Astrocyte (in vitro differentiated cells and primary cell): ENCODE measurements at regions not wholly inside any gene's neighbourhood (a gene's known extent, or its start where the extent isn't known, plus 50 kb on each side); places are given as distances from the start of the nearest gene placed in this dataset.

Experiments
- DNase-seq: peaks from one replicate; pipeline ENCODE4 v3.0.0-alpha.2; 2010; ENCODE audit warnings: low read depth
- FAIRE-seq: peaks from 2 replicates; lab custom pipeline; 2011; peaks lifted over from hg19 to GRCh38; lab: Jason Lieb, UNC
- H2AFZ ChIP-seq: 2 replicates; pipeline ENCODE4 v1.6.0; 2012; ENCODE audit warnings: low read depth, low read length, inconsistent platforms
- H3K27ac ChIP-seq: 2 replicates; pipeline ENCODE4 v1.5.1; 2011; ENCODE audit warnings: low read depth, low read length, inconsistent platforms
- H3K27me3 ChIP-seq: 2 replicates; pipeline ENCODE4 v1.6.0; 2011; ENCODE audit warnings: low read length, inconsistent platforms; ENCODE audit not compliant: insufficient read depth
- H3K36me3 ChIP-seq: 2 replicates; pipeline ENCODE4 v1.5.1; 2011; ENCODE audit warnings: low read length, inconsistent platforms; ENCODE audit not compliant: insufficient read depth
- H3K4me1 ChIP-seq: 2 replicates; pipeline ENCODE4 v1.5.1; 2011; ENCODE audit warnings: low read length, inconsistent platforms; ENCODE audit not compliant: insufficient read depth
- H3K4me2 ChIP-seq: 2 replicates; pipeline ENCODE4 v1.6.0; 2012; ENCODE audit warnings: low read length, inconsistent platforms
- H3K4me3 ChIP-seq: 2 replicates; pipeline ENCODE4 v1.5.1; 2011; ENCODE audit warnings: low read depth, mild to moderate bottlenecking, low read length, inconsistent platforms; ENCODE audit not compliant: insufficient read depth
- H3K79me2 ChIP-seq: 2 replicates; pipeline ENCODE4 v1.6.0; 2012; ENCODE audit warnings: mild to moderate bottlenecking, low read length, inconsistent platforms; ENCODE audit not compliant: insufficient read depth
- H3K9ac ChIP-seq: 2 replicates; pipeline ENCODE4 v1.6.0; 2012; ENCODE audit warnings: mild to moderate bottlenecking, low read length, inconsistent platforms
- H3K9me3 ChIP-seq: 2 replicates; pipeline ENCODE4 v1.5.1; 2012; ENCODE audit warnings: low read depth, mild to moderate bottlenecking, low read length, inconsistent platforms; ENCODE audit not compliant: insufficient read depth
- H4K20me1 ChIP-seq: 2 replicates; pipeline ENCODE4 v1.6.0; 2012; ENCODE audit warnings: low read length, inconsistent platforms; ENCODE audit not compliant: insufficient read depth
- H3K27ac Mint-ChIP-seq: one replicate; pipeline ENCODE4 v1.8.0; 2021; ENCODE audit warnings: mild to moderate bottlenecking, mixed read lengths; ENCODE audit not compliant: unreplicated experiment
- H3K27me3 Mint-ChIP-seq: one replicate; pipeline ENCODE4 v1.8.0; 2021; ENCODE audit warnings: low read depth, mixed read lengths; ENCODE audit not compliant: unreplicated experiment
- H3K36me3 Mint-ChIP-seq: one replicate; pipeline ENCODE4 v1.8.0; 2021; ENCODE audit warnings: low read depth, mixed read lengths; ENCODE audit not compliant: unreplicated experiment
- H3K4me1 Mint-ChIP-seq: one replicate; pipeline ENCODE4 v1.8.0; 2021; ENCODE audit warnings: low read depth, mixed read lengths; ENCODE audit not compliant: unreplicated experiment
- H3K4me3 Mint-ChIP-seq: one replicate; pipeline ENCODE4 v1.8.0; 2021; ENCODE audit warnings: mild to moderate bottlenecking, moderate library complexity, mixed read lengths; ENCODE audit not compliant: unreplicated experiment
- H3K9me3 Mint-ChIP-seq: one replicate; pipeline ENCODE4 v1.8.0; 2021; ENCODE audit warnings: mild to moderate bottlenecking, mixed read lengths; ENCODE audit not compliant: unreplicated experiment
- EZH2 ChIP-seq: IDR thresholded peaks from 2 replicates; pipeline ENCODE4 v1.6.1; 2012; ENCODE audit warnings: mild to moderate bottlenecking, low read length, inconsistent platforms; ENCODE audit not compliant: insufficient read depth
- TF ChIP-seq, protein P1 (sequence below): IDR thresholded peaks from 2 replicates; pipeline ENCODE4 v1.5.1; 2011; ENCODE audit warnings: low read depth, mild to moderate bottlenecking, inconsistent platforms, low read length, moderate library complexity; ENCODE audit not compliant: insufficient read depth

DNA sequence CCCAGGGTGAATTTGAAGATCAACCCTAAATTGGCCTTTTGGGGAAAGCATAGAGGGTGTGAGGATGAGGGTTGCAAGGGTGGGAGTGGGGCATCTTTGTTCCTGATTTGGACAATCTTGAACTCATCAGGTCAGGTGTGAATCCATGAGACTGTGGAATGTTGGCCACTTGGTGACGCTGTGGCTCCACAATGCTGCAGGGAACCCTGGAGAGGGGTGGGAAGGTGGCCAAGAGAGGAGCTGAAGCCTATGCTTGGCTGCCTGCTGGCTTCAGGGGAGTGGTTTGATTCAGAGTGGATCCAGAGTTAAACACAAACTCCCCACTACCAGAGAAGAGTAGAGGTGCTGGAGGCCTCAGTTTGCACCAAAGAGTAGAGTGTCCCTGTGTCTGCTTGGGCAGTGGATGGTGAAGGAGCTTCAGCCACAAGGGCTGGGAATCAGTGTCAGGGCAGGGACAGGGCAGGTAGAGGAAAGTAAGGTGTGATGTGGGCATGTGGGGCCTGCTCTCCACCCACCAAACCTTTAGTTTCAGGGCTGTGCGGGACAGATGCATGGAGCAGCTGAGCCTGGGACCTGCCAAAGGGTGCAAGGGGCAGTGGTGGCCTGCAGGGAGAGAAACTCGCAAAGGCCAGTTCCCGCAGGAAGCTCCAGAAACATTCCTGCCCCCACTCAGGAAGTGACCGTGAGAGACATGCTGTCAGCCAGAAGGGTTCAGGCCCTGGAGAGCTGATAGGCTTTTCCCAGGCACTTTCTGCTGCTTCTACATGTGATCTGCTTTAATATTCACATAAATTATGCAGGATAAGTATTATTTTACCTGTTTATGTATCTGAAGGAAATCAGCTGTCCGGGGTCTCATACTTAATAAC is 81.0 kb upstream of the PRSS58 start:
- Mint-ChIP-seq H3K36me3 (no peaks in the 10 kb centered on the region), H3K4me1 (peaks cover 3% of the 10 kb centered on the region), H3K27ac (peak overlapping the region; percentile 69), H3K9me3 (no peaks in the 10 kb centered on the region), H3K27me3 (peaks cover 4% of the 10 kb centered on the region), H3K4me3 (no peak overlapping the region)
- FAIRE-seq: no peak
- Histone ChIP-seq H3K79me2 (no peaks in the 10 kb centered on the region), H3K27ac (no peak overlapping the region), H3K4me1 (no peaks in the 10 kb centered on the region), H3K9ac (no peak overlapping the region), H3K4me3 (no peak overlapping the region), H3K4me2 (no peak overlapping the region), H3K9me3 (no peaks in the 10 kb centered on the region), H4K20me1 (no peaks in the 10 kb centered on the region), H3K27me3 (no peaks in the 10 kb centered on the region), H3K36me3 (no peaks in the 10 kb centered on the region), H2AFZ (no peak overlapping the region)
- no peak for TF ChIP-seq EZH2
- TF ChIP-seq, protein P1, sequence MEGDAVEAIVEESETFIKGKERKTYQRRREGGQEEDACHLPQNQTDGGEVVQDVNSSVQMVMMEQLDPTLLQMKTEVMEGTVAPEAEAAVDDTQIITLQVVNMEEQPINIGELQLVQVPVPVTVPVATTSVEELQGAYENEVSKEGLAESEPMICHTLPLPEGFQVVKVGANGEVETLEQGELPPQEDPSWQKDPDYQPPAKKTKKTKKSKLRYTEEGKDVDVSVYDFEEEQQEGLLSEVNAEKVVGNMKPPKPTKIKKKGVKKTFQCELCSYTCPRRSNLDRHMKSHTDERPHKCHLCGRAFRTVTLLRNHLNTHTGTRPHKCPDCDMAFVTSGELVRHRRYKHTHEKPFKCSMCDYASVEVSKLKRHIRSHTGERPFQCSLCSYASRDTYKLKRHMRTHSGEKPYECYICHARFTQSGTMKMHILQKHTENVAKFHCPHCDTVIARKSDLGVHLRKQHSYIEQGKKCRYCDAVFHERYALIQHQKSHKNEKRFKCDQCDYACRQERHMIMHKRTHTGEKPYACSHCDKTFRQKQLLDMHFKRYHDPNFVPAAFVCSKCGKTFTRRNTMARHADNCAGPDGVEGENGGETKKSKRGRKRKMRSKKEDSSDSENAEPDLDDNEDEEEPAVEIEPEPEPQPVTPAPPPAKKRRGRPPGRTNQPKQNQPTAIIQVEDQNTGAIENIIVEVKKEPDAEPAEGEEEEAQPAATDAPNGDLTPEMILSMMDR: peak; percentile 26
- DNase-seq: no peak

GRCh38 chr7:142337054-142338001 is 79.5 kb upstream of the PRSS58 start:
- H3K36me3 Mint-ChIP-seq: no peaks in the 10 kb centered on the region
- H4K20me1 ChIP-seq: no peaks in the 10 kb centered on the region
- H3K27ac ChIP-seq: no peak overlapping the region
- no peak overlapping the region for H2AFZ ChIP-seq
- H3K4me1 Mint-ChIP-seq: peaks cover 3% of the 10 kb centered on the region
- no peak overlapping the region for H3K4me3 Mint-ChIP-seq
- peaks cover 4% of the 10 kb centered on the region for H3K27me3 Mint-ChIP-seq
- no peaks in the 10 kb centered on the region for H3K9me3 Mint-ChIP-seq
- H3K4me3 ChIP-seq: no peak overlapping the region
- no peaks in the 10 kb centered on the region for H3K79me2 ChIP-seq
- no peak overlapping the region for H3K4me2 ChIP-seq
- no peak for FAIRE-seq
- DNase-seq: no peak
- H3K4me1 ChIP-seq: no peaks in the 10 kb centered on the region
- no peak overlapping the region for H3K27ac Mint-ChIP-seq
- TF ChIP-seq EZH2: no peak
- TF ChIP-seq, protein P1: no peak
- no peak overlapping the region for H3K9ac ChIP-seq
- no peaks in the 10 kb centered on the region for H3K9me3 ChIP-seq
- H3K27me3 ChIP-seq: no peaks in the 10 kb centered on the region
- no peaks in the 10 kb centered on the region for H3K36me3 ChIP-seq
